ENCODE measurements at regions not wholly inside any gene's neighbourhood (a gene's known extent, or its start where the extent isn't known, plus 50 kb on each side); places are given as distances from the start of the nearest gene placed in this dataset.
"Not testable (repeated sequence)": the region's sequence is repeated elsewhere in the genome, so short reads cannot be mapped to it uniquely, and the experiment has no call there.

- TF ChIP-seq YY1 (IDR thresholded peaks at IDR 0.05; ENCODE audit: low read depth, low read length); ZNF274 (IDR thresholded peaks at IDR 0.05; ENCODE audit: insufficient read depth, insufficient read length); POLR2A (IDR thresholded peaks at IDR 0.05; ENCODE audit: low read depth, low read length); FOXM1 (IDR thresholded peaks at IDR 0.05; ENCODE audit: low read depth, low read length); SMAD1 (IDR thresholded peaks at IDR 0.05; ENCODE audit: low read depth, partially characterized antibody); MXI1 (IDR thresholded peaks at IDR 0.05; ENCODE audit: low read depth, low read length); POLR2AphosphoS5 (IDR thresholded peaks at IDR 0.05; ENCODE audit: low read length); BHLHE40 (IDR thresholded peaks at IDR 0.05; ENCODE audit: borderline replicate concordance in 1 of 2, low read depth in 2 of 2, low read length in 1 of 2); RAD21 (IDR thresholded peaks at IDR 0.05; ENCODE audit: insufficient read depth, low read depth, low read length); NRF1 (conservative IDR thresholded peaks at IDR 0.05; ENCODE audit: low read depth, low read length): not testable (repeated sequence)
- TF ChIP-seq, protein P1, sequence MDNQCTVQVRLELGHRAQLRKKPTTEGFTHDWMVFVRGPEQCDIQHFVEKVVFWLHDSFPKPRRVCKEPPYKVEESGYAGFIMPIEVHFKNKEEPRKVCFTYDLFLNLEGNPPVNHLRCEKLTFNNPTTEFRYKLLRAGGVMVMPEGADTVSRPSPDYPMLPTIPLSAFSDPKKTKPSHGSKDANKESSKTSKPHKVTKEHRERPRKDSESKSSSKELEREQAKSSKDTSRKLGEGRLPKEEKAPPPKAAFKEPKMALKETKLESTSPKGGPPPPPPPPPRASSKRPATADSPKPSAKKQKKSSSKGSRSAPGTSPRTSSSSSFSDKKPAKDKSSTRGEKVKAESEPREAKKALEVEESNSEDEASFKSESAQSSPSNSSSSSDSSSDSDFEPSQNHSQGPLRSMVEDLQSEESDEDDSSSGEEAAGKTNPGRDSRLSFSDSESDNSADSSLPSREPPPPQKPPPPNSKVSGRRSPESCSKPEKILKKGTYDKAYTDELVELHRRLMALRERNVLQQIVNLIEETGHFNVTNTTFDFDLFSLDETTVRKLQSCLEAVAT (IDR thresholded peaks at IDR 0.05): not testable (repeated sequence)
- TF ChIP-seq, protein P2, sequence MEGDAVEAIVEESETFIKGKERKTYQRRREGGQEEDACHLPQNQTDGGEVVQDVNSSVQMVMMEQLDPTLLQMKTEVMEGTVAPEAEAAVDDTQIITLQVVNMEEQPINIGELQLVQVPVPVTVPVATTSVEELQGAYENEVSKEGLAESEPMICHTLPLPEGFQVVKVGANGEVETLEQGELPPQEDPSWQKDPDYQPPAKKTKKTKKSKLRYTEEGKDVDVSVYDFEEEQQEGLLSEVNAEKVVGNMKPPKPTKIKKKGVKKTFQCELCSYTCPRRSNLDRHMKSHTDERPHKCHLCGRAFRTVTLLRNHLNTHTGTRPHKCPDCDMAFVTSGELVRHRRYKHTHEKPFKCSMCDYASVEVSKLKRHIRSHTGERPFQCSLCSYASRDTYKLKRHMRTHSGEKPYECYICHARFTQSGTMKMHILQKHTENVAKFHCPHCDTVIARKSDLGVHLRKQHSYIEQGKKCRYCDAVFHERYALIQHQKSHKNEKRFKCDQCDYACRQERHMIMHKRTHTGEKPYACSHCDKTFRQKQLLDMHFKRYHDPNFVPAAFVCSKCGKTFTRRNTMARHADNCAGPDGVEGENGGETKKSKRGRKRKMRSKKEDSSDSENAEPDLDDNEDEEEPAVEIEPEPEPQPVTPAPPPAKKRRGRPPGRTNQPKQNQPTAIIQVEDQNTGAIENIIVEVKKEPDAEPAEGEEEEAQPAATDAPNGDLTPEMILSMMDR (IDR thresholded peaks at IDR 0.05 in 2 of 3, conservative IDR thresholded peaks at IDR 0.05 in 1 of 3; ENCODE audit: control insufficient read depth in 2 of 3, extremely low read depth in 1 of 3, insufficient read depth in 1 of 3, low read depth in 3 of 3, low read length in 3 of 3): not testable (repeated sequence)
- TF ChIP-seq, protein P3, sequence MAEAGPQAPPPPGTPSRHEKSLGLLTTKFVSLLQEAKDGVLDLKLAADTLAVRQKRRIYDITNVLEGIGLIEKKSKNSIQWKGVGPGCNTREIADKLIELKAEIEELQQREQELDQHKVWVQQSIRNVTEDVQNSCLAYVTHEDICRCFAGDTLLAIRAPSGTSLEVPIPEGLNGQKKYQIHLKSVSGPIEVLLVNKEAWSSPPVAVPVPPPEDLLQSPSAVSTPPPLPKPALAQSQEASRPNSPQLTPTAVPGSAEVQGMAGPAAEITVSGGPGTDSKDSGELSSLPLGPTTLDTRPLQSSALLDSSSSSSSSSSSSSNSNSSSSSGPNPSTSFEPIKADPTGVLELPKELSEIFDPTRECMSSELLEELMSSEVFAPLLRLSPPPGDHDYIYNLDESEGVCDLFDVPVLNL (IDR thresholded peaks at IDR 0.05; ENCODE audit: low read depth, low read length): not testable (repeated sequence)
- TF ChIP-seq, protein P4, sequence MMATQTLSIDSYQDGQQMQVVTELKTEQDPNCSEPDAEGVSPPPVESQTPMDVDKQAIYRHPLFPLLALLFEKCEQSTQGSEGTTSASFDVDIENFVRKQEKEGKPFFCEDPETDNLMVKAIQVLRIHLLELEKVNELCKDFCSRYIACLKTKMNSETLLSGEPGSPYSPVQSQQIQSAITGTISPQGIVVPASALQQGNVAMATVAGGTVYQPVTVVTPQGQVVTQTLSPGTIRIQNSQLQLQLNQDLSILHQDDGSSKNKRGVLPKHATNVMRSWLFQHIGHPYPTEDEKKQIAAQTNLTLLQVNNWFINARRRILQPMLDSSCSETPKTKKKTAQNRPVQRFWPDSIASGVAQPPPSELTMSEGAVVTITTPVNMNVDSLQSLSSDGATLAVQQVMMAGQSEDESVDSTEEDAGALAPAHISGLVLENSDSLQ (IDR thresholded peaks at IDR 0.05): not testable (repeated sequence)
Observed at GRCh38 chr10:30131369-30131768, 72.0 kb upstream of the JCAD start.

Data from GM12878 (cell line).